SKM-1 treated with dmso at 0.1 percent for 144 hours (cell line): ENCODE measurements at regions not wholly inside any gene's neighbourhood (a gene's known extent, or its start where the extent isn't known, plus 50 kb on each side); places are given as distances from the start of the nearest gene placed in this dataset.

Source experiments
- DNase-seq: peaks from one replicate; lab custom pipeline; 2025; ENCODE audit not compliant: unreplicated experiment; lab: John Stamatoyannopoulos, UW

GRCh38 chr18:76579301-76579695, 84.3 kb upstream of the ZNF516 start:
- DNase-seq, result no peak

GRCh38 chr18:76578571-76579300, 83.7 kb upstream of the ZNF516 start:
- no peak for DNase-seq

- DNase-seq, result peak; percentile 79
Observed at GRCh38 chr18:76573325-76574025, 78.4 kb upstream of the ZNF516 start.

- DNase-seq, result no peak
Observed at GRCh38 chr18:76572518-76573247, 77.6 kb upstream of the ZNF516 start.

GRCh38 chr18:76571689-76572088, 76.6 kb upstream of the ZNF516 start:
- peak; percentile 6 for DNase-seq

GRCh38 chr18:76570856-76571255, 75.8 kb upstream of the ZNF516 start:
- DNase-seq, result no peak

- no peak for DNase-seq
Observed at GRCh38 chr18:76569644-76570419, 74.8 kb upstream of the ZNF516 start.

GRCh38 chr18:76568731-76569130, 73.7 kb upstream of the ZNF516 start:
- DNase-seq, result no peak

- no peak for DNase-seq
Observed at GRCh38 chr18:76567835-76568445, 72.9 kb upstream of the ZNF516 start.

- DNase-seq, result no peak
Observed at GRCh38 chr18:76566987-76567386, 71.9 kb upstream of the ZNF516 start.

- DNase-seq, result peak; percentile 84
Observed at GRCh38 chr18:76565238-76566173, 70.5 kb upstream of the ZNF516 start.

- DNase-seq, result no peak
Observed at GRCh38 chr18:76564655-76565237, 69.7 kb upstream of the ZNF516 start.

GRCh38 chr18:76564117-76564516, 69.1 kb upstream of the ZNF516 start:
- peak; percentile 39 for DNase-seq

GRCh38 chr18:76562286-76563122, 67.5 kb upstream of the ZNF516 start:
- no peak for DNase-seq

GRCh38 chr18:76558881-76559667, 64.0 kb upstream of the ZNF516 start:
- DNase-seq, result no peak

GRCh38 chr18:76557026-76557575, 62.1 kb upstream of the ZNF516 start:
- DNase-seq, result no peak

GRCh38 chr18:76554547-76555222, 59.6 kb upstream of the ZNF516 start:
- no peak for DNase-seq
